Stomach (tissue), 4 donors: ENCODE measurements at regions not wholly inside any gene's neighbourhood (a gene's known extent, or its start where the extent isn't known, plus 50 kb on each side); places are given as distances from the start of the nearest gene placed in this dataset.
"Not testable (repeated sequence)": the region's sequence is repeated elsewhere in the genome, so short reads cannot be mapped to it uniquely, and the experiment has no call there.

Experiments used
- POLR2AphosphoS5 ChIP-seq, 3 donors: sonication (generic); formaldehyde crosslinking; IDR thresholded peaks; one replicate each; pipeline ENCODE4 v1.6.1; 2016; ENCODE audit warnings: antibody characterized with exemption in 3 of 3
- TF ChIP-seq, protein P1 (sequence below), 7 experiments: fragments of 450-650 bp in 4 of 7; fragments of 200-600 bp in 3 of 7; sonication (generic) in 3 of 7; IDR thresholded peaks; one replicate each; pipeline ENCODE4 v1.5.1; 2016 to 2019; ENCODE audit warnings: antibody characterized with exemption in 7 of 7, control low read depth in 2 of 7, mild to moderate bottlenecking in 1 of 7

DNA sequence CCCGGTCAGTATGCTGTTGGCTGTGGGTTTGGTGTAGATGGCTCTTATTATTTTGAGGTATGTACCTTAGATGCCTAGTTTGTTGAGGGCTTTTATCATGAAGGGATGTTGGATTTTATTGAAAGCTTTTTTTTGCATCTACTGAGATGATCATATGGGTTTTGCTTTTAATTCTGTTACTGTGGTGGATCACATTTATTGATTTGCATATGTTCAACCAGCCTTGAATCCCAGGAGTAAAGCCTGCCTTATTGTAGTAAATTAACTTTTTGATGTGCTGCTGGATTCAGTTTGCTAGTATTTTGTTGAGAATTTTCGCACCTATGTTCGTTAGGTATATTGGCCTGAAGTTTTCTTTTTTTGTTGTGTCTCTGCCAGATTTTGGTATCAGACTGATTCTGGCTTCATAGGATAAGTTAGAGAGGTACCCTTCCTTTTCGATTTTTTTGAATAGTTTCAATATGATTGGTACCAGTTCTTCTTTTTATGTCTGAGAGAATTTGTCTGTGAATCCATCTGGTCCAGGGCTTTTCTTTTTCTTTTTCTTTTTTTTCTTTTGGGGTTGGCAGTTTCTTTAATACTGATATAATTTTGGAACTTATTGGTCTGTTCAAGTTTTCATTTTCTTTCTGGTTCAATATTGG is 301.6 kb downstream of the SPATA31A1 start:
- TF ChIP-seq, protein P1, sequence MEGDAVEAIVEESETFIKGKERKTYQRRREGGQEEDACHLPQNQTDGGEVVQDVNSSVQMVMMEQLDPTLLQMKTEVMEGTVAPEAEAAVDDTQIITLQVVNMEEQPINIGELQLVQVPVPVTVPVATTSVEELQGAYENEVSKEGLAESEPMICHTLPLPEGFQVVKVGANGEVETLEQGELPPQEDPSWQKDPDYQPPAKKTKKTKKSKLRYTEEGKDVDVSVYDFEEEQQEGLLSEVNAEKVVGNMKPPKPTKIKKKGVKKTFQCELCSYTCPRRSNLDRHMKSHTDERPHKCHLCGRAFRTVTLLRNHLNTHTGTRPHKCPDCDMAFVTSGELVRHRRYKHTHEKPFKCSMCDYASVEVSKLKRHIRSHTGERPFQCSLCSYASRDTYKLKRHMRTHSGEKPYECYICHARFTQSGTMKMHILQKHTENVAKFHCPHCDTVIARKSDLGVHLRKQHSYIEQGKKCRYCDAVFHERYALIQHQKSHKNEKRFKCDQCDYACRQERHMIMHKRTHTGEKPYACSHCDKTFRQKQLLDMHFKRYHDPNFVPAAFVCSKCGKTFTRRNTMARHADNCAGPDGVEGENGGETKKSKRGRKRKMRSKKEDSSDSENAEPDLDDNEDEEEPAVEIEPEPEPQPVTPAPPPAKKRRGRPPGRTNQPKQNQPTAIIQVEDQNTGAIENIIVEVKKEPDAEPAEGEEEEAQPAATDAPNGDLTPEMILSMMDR (IDR thresholded peaks at IDR 0.05), result not testable (repeated sequence)
- TF ChIP-seq POLR2AphosphoS5 (IDR thresholded peaks at IDR 0.05), result not testable (repeated sequence)
